H1 (cell line): ENCODE measurements at regions not wholly inside any gene's neighbourhood (a gene's known extent, or its start where the extent isn't known, plus 50 kb on each side); places are given as distances from the start of the nearest gene placed in this dataset.

Experiments used
- KDM5A ChIP-seq: fragments of 200-600 bp; IDR thresholded peaks from 2 replicates; pipeline ENCODE4 v1.7.1; 2012; ENCODE audit warnings: mild to moderate bottlenecking, low read length, inconsistent platforms, mixed read lengths
- NANOG ChIP-seq: IDR thresholded peaks from 2 replicates; pipeline ENCODE4 v1.6.1; 2011; ENCODE audit warnings: low read length, low read depth, mild to moderate bottlenecking, inconsistent platforms; ENCODE audit not compliant: insufficient read depth, poor library complexity, severe bottlenecking

GRCh38 chr5:67465537-67466207, 269.1 kb upstream of the CD180 start (continued):
- no peak for TF ChIP-seq KDM5A
- TF ChIP-seq NANOG: no peak
- TF ChIP-seq, all 59 proteins: peak for 0
